Muscle of back (tissue), 3 donors: ENCODE measurements at regions not wholly inside any gene's neighbourhood (a gene's known extent, or its start where the extent isn't known, plus 50 kb on each side); places are given as distances from the start of the nearest gene placed in this dataset.

Experiments
- DNase-seq, 3 donors: peaks; one replicate each; pipeline versions ENCODE4 v3.0.0 to v3.0.0-alpha.2; 2013

DNA sequence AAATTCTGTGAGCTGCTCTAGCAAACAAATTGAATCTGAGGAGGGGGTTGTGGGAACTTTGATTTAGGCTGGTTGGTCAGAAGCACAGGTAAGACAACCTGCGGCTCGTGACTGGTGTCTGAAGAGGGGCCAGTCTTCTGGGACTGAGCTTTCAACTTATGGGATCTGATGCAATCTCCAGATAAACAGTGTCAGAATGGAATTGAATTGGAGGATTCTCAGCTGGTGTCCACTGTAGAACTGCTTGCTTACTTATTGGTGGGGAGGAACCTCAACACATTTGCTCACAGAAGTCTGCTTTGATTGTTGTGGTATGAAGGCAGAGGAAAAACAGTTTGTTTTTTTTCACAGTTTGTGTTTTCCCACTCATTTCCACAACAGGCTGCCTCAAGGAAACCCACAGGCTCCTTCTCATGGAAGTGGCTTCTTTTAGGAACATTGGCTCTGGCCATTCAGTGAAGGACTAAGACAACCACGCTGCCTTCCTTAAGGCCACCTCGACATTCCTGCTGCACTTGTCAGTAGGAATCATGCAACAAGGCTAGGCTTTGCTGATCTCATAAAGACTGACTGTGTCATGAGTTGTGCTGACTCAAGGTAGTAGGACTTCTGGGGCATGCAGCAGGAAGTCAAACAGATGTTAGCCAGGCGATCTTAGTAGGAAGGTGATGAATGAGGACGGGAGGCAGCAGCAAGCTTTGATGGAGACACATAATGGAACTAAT, 104.7 kb downstream of the TSN start:
- peak in 1 of 3 donors; percentile 54 for DNase-seq

DNA sequence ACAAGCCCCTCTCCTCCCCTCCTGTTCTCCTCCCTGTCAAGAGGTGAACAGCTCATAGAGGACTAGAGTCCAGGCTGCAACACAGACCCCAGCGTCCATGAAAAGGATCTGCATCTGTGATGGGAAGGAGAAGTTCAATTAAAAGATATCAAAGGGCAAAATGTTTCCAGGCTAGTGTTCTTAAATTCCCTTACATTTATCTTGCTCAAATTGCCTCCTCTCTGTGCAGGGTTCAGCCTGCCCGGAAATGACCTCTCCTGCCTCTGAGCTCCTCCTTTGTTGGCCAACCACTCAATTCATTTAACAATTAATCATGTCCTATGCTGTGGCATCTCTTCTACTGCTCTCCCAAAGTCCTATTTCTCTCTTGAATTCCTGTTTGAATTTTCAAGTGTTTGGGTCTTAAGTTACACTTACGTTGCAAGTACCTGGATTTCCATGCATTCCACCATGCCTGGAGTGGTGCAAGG, 105.3 kb downstream of the TSN start:
- DNase-seq: no peak

DNA sequence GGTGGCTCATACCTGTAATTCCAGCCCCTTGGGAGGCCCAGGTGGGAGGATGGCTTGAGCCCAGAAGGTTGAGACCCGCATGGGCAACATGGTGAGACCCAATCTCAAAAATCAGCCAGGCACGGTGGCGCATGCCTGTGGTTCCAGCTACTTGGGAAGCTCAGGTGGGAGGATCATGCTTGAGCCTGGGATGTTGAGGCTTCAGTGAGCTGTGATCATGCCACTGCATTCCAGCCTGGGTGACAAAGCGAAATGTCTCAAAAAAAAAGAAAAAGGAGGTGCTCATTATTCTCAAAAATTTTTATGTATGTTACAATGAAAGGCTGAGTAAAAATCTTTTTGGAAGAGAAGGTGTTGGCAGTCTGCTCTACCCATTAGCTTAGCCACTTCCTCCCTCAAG, 106.8 kb downstream of the TSN start:
- no peak for DNase-seq

DNA sequence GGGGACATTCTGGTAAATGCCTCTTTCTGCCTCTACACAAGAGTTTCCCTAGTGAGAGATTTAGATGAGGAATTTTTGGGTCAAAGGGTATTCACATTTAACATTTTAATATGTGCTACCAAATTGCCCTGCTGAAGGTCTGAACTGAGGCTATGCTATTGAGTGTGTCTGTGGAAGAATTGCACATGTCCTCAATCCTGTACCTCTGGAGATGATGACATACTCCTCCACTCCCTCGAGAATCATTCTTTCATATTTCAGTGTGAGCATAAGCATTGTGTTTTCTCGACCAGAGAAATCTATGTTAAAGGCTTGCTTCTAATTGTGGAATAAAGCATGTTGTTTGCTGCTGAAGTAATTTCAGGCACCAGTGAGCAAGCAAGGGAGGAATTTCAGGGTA, 110.5 kb downstream of the TSN start:
- DNase-seq: no peak

DNA sequence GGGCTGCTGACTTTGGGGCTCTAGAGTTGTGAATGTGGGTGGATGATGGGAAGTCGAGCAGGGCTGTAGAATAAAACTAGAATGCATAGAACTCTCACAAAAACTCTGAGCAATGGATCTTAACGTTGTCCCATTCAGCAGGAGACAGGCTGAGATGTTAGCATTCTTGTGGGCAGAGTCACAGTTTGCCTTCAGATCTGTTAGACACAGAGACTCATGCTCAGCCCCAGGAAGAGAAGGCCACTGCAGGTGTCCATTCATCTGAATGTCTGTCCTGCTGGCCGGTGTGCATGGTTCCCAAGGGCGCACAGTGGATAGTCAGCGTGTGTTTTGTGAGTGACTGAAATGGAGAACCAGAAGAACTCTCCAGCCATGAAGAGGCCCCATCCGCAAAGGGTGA, 111.3 kb downstream of the TSN start:
- no peak for DNase-seq

DNA sequence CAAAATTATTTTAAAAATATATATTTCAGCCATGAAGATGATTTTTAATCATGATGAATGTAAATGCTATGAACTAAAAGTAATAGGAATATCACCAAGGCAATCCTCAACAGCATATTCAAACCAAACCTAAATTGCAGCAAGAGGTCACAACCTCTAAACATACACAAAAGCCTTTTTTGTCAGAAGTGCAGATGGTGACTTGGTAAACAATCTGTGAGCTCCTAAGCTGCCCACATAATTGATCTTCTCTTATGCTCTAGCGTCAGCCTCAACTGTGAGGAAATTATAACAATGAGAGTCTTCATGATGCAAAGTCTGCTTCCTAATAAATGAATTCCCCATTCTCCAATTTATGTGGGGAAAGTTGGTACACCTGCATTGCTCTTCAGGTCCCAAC, 113.2 kb downstream of the TSN start:
- no peak for DNase-seq

DNA sequence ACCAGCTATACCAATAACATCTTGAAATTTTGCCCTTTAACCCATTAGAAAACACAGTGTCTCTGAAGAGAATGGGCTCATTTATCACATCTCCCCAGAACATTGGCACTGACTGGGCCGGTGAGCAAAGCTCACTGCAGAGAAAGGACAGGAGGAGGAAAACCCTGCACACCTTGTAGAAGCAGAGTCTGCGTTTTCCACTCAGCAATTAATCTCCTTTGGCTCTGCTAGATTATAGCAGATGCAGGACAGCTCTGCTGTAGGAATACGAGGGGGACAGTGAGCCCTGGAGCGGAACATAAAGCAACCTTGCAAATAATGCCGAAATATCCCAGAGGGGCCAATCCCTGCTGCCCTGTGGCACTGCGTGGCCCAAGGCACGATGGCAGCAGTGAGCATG, 113.9 kb downstream of the TSN start:
- DNase-seq: no peak

DNA sequence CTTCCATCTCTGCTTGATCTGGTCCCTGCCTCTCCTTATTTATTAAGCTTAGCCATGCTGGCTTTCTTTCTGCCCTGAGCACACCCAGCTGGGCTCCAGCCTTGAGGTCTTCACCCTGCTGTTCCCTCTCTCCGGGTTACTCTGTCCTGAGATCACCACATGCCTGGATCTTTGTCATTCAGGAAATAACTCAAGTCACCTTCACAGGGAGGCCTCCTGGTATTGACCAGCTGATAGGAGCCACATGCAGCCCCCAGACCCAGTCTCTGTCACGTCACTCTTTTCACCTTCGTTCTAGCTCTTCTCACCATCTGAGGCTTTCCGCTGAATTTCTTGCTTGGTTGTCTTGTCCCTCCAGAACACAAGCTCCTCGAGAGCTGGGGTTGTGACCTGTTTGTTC, 114.4 kb downstream of the TSN start:
- DNase-seq: no peak

DNA sequence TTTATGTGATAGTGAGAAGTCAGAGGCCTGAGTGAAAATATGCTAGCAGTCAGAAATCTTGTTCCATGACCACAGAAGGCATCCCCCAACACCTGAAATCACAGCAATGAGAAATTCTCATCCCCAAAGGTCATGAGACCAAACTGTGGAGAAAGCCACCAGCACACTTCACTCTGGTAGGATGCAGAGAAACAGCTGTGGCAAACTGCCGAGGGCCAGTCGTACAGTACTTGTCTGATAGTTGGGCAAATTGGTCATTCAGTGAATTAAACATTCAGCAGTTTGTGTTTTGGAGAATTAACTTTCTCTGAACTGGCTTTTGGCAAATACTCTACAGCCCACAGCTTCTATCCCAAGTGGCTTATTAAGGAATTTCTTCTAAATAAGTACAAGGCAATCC, 117.2 kb downstream of the TSN start:
- peak in 1 of 3 donors; percentile 24 for DNase-seq

DNA sequence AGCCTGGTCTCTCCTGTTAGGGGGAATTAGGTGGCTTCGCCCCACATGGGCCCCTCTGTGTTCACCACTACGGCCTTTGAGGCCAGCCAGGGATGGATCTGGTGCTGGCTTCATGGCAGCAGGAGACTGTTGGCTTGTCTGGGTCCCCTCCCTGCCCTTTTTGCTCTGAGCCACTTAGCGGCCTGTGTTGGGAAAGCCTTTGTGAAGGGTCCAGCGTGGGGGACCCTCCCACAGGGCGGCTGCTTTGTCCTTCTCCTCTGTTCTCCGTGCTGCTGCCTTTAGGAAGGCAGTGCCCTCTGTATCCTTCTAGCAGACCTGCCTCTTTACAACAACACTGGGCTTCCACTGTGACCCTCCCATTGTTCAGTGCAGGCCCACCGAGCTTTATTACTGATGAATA, 118.4 kb downstream of the TSN start:
- no peak for DNase-seq

DNA sequence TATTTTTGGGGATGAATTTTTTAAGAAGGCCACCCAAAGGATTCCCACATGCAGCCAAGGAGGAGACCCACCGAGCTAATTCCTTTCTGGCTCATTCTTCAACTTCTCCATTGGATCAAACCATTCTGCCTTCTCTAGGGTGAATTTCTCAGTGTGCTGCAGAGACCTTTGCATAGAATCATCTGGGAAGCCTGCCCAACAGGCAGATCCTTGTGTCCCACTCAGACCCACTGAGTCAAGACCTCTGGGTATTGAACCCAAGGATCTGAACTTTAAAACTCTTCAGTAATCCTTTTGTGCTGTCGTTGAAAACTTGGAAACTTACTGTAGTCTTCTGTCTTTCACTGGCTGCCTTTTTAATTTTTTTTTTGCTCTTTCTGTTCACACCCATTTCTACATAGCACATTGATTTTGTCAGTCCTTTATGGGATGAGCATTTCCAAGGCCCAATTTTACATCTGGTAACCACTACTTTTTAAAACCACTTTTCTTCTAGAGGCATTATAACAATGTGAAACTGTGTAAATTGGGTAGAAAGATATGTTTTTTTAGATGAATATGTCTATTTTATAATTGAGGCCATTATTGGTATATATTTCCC, 120.2 kb downstream of the TSN start:
- peak in 2 of 3 donors; percentile 32 to 63 for DNase-seq

DNA sequence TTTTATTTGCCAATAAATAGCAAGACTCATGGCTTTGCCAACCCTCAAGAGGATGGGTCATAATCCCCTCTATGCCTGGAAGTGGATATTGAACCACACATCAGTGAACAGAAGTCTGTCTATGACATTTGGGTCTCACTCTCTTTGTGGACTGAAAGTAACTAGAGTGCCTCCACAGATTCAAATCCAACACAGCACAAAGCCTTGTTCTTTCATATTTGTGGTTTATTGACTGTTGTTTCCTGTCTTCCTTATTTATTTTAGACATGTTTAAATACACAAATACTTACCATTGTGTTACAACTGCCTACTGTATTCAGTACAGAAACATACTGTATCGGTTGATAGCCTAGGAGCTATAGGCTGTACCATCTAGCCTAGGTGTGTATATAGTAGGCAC, 121.9 kb downstream of the TSN start:
- no peak for DNase-seq

DNA sequence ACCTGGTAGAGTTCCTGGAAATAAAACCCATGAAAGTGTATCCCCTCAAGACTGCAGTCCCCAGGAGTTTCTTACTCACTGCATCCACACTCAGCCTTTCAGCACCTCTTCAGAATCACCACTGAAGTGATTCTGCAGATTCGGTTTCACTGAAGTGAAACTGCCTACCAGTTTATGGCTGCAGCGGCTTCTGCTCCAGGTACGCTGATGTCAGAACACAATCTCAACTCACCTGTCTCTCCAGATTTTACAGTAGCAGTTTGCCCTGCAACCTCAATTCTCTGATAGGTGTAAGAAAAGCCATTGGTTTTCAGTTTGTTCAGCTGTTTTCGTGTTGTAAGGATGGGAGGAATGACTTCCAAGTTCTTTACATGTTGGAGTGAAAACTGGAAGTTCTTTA, 124.8 kb downstream of the TSN start:
- no peak for DNase-seq

DNA sequence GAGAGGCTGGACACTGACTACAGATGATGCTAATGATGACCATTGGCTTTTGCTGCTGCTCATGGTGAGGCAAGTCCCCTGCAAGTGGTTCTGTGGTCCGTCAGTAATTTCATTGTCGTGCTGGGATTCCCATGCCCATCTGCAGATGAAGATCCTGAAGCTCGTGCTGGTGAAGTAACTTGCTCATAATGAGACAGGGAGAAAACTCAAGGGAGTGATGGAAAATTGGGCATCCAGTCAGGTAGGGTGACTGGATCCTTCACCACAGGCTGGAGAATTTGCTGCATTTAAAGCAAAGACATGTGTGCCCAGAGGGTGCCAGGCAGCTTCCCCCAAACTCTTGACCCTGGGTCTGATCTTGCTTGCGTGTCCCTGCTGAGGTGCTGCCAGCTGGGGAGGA, 125.6 kb downstream of the TSN start:
- DNase-seq: no peak

DNA sequence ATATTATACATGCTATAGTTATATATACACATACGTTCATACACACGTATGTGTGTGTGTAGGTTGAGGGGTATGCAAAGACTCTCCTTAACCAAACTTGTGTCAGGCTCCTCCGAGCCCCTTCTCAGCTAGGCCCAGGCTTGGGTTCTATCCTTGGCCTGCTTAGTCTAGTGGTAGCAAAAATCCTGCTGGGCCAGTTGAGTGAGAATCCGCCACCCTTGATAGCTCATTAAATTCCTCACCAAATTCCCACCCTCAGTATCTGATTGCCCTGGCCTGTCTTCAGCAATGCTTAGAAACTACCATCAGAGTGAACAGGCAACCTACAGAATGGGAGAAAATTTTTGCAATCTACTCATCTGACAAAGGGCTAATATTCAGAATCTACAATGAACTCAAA, 126.5 kb downstream of the TSN start:
- DNase-seq: no peak

DNA sequence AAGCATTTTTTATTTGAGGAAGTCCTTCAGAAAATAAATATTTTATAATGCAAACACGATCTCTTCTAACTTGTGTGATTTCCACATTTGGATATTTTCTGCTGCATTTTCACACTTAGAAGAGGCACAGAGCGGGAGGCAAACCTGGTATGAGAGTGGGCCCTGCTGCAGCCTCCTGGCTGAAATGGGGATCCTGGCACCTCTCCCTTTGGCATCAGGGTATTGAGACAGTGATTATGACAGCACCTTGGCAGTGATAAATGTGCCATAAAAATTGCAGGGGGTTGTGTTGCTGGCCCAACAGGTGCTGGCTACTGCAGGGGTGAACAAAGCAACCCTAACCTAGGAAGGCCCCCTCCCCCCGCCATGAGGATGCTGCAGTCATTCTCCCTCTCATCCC, 128.6 kb downstream of the TSN start:
- no peak for DNase-seq

DNA sequence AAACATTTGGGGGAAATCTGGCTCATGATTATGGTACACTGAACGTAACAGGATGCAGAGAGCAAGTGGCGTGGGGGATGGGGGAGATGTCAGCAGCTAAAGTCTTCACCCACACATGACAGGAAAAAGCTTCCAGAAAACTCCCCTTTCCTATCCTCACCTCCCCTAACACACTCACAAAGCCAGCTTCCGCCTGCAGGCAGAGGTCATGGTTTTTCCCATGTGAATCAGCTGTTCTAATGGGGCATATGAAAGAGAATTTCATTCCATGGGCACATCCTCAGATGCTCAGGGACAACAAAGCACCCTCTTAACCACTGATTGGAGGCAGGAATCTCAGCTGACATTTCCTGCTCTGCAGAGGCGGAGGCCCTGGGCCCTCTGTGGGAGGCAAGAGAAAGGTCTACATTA, 129.1 kb downstream of the TSN start:
- DNase-seq: no peak

DNA sequence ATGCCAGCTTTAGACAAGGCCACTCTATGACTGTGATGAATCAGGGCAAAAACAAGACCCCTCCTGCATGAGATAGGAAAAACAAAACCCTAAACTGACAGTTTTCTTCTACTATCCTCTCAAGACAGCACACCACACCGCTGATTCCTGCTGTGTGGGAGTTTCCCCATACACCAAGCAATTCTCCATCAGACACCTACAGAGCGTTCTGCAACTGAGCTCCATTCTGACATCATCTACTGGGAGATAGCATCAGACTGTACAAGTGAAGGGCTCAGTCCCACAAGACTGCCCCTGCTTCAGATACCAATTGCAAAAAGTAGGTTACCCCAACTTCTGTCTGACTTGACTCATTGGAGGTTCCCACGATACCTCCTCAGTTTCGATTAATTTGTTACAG, 130.6 kb downstream of the TSN start:
- no peak for DNase-seq

DNA sequence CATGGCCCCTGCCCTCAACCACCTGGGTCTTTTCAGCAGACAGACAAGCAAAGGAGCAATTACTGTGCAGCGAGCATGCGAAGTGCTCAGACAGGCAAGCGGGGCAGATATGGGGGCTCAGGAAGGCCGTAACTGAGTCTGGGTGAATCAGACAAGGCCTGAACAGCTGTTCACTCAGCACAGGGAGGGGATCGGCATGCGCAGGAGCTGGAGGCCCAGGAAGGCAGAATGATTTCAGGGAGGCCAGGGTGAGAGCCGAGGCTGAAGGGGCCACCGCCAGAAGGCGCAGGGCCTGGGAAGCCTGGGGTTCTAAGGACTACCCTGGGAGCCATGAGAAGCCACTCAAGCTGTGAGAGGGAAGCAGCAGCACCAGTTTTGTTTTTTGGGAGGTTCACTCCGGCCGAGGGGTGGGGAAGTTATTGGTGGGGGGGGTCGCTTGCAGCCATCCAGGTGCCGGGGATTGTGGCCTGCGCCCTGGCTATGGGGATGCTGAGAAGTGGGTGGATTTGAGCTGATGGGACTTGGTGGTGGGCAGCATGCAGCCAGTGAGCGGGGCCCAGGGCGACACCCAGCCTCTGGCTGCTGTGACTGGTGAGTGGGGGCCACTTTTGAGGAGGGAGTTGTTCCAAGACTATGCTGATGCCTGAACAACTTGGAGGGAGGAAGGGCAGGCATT, 132.2 kb downstream of the TSN start:
- no peak for DNase-seq

DNA sequence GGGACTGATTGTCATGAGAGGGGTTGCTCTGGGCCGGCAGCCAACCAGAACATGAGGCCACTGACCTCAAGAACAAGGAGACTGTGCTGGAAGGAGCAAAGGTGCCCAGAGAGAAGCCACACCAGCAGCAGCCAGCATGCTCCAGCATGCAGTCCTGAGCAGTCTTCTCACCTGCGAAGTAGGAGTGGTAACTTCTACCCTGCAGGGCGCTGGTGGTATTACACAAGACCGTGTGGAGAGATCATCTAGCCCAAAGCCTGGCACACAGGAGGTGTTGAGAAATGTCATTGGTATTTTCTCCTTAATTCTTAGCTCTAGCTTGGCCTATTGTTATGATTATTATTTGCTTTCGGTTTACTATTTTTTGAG, 132.7 kb downstream of the TSN start:
- no peak for DNase-seq

DNA sequence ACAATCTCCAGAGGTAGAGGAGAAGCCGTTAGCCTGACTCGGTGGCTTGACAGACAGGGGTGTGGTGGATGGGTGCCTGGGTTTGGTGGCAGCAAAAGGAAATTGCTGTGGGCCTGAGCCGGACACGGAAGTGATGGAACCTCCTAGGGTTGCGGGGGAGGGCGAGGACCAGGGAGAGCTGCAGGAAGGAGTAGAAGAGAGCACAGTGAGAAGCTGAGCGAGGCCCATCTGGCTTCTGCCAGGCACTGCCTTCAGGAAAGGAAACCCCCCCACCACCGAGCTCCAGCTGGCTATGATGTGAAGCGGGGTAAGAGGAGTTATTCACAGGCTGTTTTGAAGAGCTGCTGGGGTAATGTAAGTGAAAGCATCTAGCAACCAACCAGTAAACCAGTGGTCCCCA, 134.6 kb downstream of the TSN start:
- no peak for DNase-seq

DNA sequence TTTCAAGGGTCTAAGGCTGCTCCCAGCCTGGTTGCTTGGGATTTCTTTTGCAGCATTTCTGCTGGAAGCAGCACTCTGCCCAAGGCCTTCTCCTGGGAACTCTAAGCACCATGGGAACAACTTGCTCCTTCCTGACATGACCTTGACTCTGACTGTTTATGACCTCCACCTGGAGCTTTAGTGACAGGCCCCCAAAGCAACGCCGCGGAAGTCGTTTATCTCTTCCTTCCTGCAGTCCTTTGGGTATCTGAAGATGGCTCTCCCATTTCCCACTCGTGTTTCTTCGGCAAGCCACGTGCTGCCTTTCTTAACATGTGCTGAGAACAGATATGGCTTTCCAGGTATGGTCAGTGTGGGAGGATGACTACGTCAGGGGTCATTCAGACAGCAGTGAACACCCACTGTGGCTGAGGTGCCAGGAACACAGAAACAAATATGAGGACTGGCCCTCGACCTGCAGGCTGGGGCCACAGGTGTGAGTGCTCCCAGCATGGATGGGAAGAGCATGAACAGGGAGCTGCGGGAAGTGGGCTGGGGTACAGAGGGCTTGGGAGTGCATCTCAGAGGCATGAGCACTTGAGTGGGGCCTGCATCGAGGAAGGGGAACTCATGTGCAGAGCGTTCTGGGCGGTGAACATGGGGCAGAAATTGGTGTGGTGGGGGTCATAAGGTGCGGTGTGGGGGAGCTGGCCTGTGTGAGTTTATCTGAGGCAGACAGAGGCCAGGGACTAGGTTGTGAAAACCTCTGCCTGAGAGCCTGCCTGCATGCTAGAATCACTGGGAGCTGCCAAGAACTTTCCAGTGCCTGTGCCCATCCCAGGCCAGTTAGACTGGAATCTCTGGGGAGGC, 140.5 kb downstream of the TSN start:
- DNase-seq: no peak
